Erythroblast (primary cell): ENCODE measurements at regions not wholly inside any gene's neighbourhood (a gene's known extent, or its start where the extent isn't known, plus 50 kb on each side); places are given as distances from the start of the nearest gene placed in this dataset.

ENCODE experiments used
- GATA1 ChIP-seq: IDR thresholded peaks from 2 replicates; pipeline ENCODE4 v1.6.1; 2011; ENCODE audit warnings: low read depth, mild to moderate bottlenecking, control low read depth, low read length, moderate library complexity
- POLR2A ChIP-seq: IDR thresholded peaks from 2 replicates; pipeline ENCODE4 v1.6.1; 2011; ENCODE audit warnings: mild to moderate bottlenecking, low read length

GRCh38 chr13:103961784-103962183, 895.6 kb upstream of the SLC10A2 start:
- TF ChIP-seq POLR2A (no peak), GATA1 (no peak)
